ENCODE measurements at regions not wholly inside any gene's neighbourhood (a gene's known extent, or its start where the extent isn't known, plus 50 kb on each side); places are given as distances from the start of the nearest gene placed in this dataset.

- no peak for TF ChIP-seq POLR2A (IDR thresholded peaks at IDR 0.05)
- no peak for TF ChIP-seq CTCF (IDR thresholded peaks at IDR 0.05)
- no peak for TF ChIP-seq POLR2AphosphoS5 (IDR thresholded peaks at IDR 0.05)
These were observed 140.8 kb downstream of the CAVIN4 start for GRCh38 chr9:100718717-100719116.

Data from suprapubic skin (tissue), 4 donors.